Caco-2 (cell line): ENCODE measurements at regions not wholly inside any gene's neighbourhood (a gene's known extent, or its start where the extent isn't known, plus 50 kb on each side); places are given as distances from the start of the nearest gene placed in this dataset.

Source experiments
- BruUV-seq: library from RNA; stranded (reverse); fragments of 400-500 nt; replicated peaks from 2 replicates; lab custom pipeline; 2021; lab: Mats Ljungman, UMichigan
- CTCF ChIA-PET: fragments of 300-600 bp; sonication (Branson Sonifier 250); formaldehyde crosslinking; loops from one replicate; lab custom pipeline; 2022; ENCODE audit warnings: antibody characterized with exemption; lab: Charles Lee
- POLR2A ChIA-PET: fragments of 300-600 bp; sonication (Branson Sonifier 250); formaldehyde crosslinking; loops from one replicate; lab custom pipeline; 2022; ENCODE audit warnings: antibody characterized with exemption; lab: Charles Lee
- DNase-seq, 2 experiments: peaks; one replicate each; pipeline versions ENCODE4 v3.0.0 to v3.0.0-alpha.2; 2020 to 2022
- H3K27me3 ChIP-seq: replicated peaks from 2 replicates; pipeline ENCODE4 v1.6.0; 2011; ENCODE audit warnings: low read length; ENCODE audit not compliant: control insufficient read depth, insufficient read depth
- H3K36me3 ChIP-seq: 2 replicates; pipeline ENCODE4 v1.5.1; 2011; ENCODE audit warnings: low read length; ENCODE audit not compliant: control insufficient read depth, insufficient read depth
- H3K4me1 ChIP-seq: fragments of 250-450 bp; sonication (Bioruptor Pico); 2 replicates; pipeline ENCODE4 v1.5.1; 2020; ENCODE audit warnings: mild to moderate bottlenecking
- H3K4me3 ChIP-seq: 2 replicates; pipeline ENCODE4 v1.5.1; 2011; ENCODE audit warnings: low read depth, mild to moderate bottlenecking, control low read depth, low read length
- H3K9me3 ChIP-seq: fragments of 250-450 bp; sonication (Bioruptor Pico); 2 replicates; pipeline ENCODE4 v1.5.1; 2020; ENCODE audit warnings: mild to moderate bottlenecking, moderate library complexity
- H3K27ac Mint-ChIP-seq: one replicate; pipeline ENCODE4 v1.8.0; 2022; ENCODE audit warnings: mixed read lengths; ENCODE audit not compliant: unreplicated experiment
- H3K27me3 Mint-ChIP-seq: one replicate; pipeline ENCODE4 v1.8.0; 2022; ENCODE audit warnings: mixed read lengths; ENCODE audit not compliant: insufficient read depth, unreplicated experiment
- H3K36me3 Mint-ChIP-seq: one replicate; pipeline ENCODE4 v1.8.0; 2022; ENCODE audit warnings: mild to moderate bottlenecking, mixed read lengths; ENCODE audit not compliant: insufficient read depth, unreplicated experiment
- H3K4me1 Mint-ChIP-seq: one replicate; pipeline ENCODE4 v1.8.0; 2022; ENCODE audit warnings: low read depth, mixed read lengths; ENCODE audit not compliant: unreplicated experiment
- H3K4me3 Mint-ChIP-seq: one replicate; pipeline ENCODE4 v1.8.0; 2022; ENCODE audit warnings: mild to moderate bottlenecking, moderate library complexity, mixed read lengths; ENCODE audit not compliant: unreplicated experiment
- H3K9me3 Mint-ChIP-seq: one replicate; pipeline ENCODE4 v1.8.0; 2022; ENCODE audit warnings: mixed read lengths; ENCODE audit not compliant: unreplicated experiment
- intact Hi-C: fragments of 100-400 bp; cut with micrococcal nuclease; formaldehyde crosslinking; loops from one replicate; pipeline ENCODE4 v1.10.0; 2022; ENCODE audit not compliant: unreplicated experiment
- TF ChIP-seq, protein P1 (sequence below), 2 experiments: fragments of 200-600 bp in 1 of 2; IDR thresholded peaks; 1 replicate in 1 of 2; 2 replicates in 1 of 2; pipeline versions ENCODE4 v1.5.1 to v1.8.0; 2011 to 2022; ENCODE audit warnings: antibody characterized with exemption in 1 of 2, control low read depth in 1 of 2, inconsistent platforms in 1 of 2, low read depth in 1 of 2, low read length in 1 of 2, mild to moderate bottlenecking in 1 of 2, moderate library complexity in 1 of 2; ENCODE audit not compliant: insufficient read depth in 1 of 2, severe bottlenecking in 1 of 2, unreplicated experiment in 1 of 2

GRCh38 chrX:45788941-45789348 is 588.3 kb upstream of the DIPK2B start:
- no peaks in the 10 kb centered on the region for H3K4me1 ChIP-seq
- DNase-seq = no peak
- ChIA-PET CTCF (no interaction called here), POLR2A (no interaction called here)
- Mint-ChIP-seq H3K36me3 (peaks cover 27% of the 10 kb centered on the region), H3K27ac (peak overlapping the region; percentile 76), H3K27me3 (no peaks in the 10 kb centered on the region), H3K4me3 (no peak overlapping the region), H3K4me1 (no peaks in the 10 kb centered on the region), H3K9me3 (no peaks in the 10 kb centered on the region)
- intact Hi-C loops = loop anchor here (10.0 kb wide), 1 partner anchor 274 kb away; no protein-coding TSS in a partner anchor
- H3K9me3 ChIP-seq = no peaks in the 10 kb centered on the region
- BruUV-seq = no TSS peak
- H3K4me3 ChIP-seq = no peak overlapping the region
- TF ChIP-seq, protein P1, sequence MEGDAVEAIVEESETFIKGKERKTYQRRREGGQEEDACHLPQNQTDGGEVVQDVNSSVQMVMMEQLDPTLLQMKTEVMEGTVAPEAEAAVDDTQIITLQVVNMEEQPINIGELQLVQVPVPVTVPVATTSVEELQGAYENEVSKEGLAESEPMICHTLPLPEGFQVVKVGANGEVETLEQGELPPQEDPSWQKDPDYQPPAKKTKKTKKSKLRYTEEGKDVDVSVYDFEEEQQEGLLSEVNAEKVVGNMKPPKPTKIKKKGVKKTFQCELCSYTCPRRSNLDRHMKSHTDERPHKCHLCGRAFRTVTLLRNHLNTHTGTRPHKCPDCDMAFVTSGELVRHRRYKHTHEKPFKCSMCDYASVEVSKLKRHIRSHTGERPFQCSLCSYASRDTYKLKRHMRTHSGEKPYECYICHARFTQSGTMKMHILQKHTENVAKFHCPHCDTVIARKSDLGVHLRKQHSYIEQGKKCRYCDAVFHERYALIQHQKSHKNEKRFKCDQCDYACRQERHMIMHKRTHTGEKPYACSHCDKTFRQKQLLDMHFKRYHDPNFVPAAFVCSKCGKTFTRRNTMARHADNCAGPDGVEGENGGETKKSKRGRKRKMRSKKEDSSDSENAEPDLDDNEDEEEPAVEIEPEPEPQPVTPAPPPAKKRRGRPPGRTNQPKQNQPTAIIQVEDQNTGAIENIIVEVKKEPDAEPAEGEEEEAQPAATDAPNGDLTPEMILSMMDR (IDR thresholded peaks at IDR 0.05; ENCODE audit: insufficient read depth in 1 of 2, low read depth in 1 of 2, low read length in 1 of 2, severe bottlenecking in 1 of 2, unreplicated experiment in 1 of 2) = no peak
- H3K36me3 ChIP-seq = no peaks in the 10 kb centered on the region
- no peaks in the 10 kb centered on the region for H3K27me3 ChIP-seq

- H3K4me1 ChIP-seq = no peaks in the 10 kb centered on the region
Measured at GRCh38 chrX:45788315-45788714, 587.6 kb upstream of the DIPK2B start.

GRCh38 chrX:45784590-45784989 is 583.9 kb upstream of the DIPK2B start:
- H3K4me1 ChIP-seq = no peaks in the 10 kb centered on the region
- H3K4me1 Mint-ChIP-seq = no peaks in the 10 kb centered on the region
- H3K4me3 Mint-ChIP-seq = no peak overlapping the region
- no peaks in the 10 kb centered on the region for H3K9me3 ChIP-seq
- no peaks in the 10 kb centered on the region for H3K27me3 ChIP-seq
- no peaks in the 10 kb centered on the region for H3K9me3 Mint-ChIP-seq
- H3K27ac Mint-ChIP-seq = no peak overlapping the region
- no peak for DNase-seq
- H3K36me3 Mint-ChIP-seq = peaks cover 24% of the 10 kb centered on the region
- intact Hi-C loops = loop anchor here (10.0 kb wide), 1 partner anchor 270 kb away; no protein-coding TSS in a partner anchor
- ChIA-PET POLR2A (no interaction called here), CTCF (no interaction called here)
- H3K36me3 ChIP-seq = no peaks in the 10 kb centered on the region
- no TSS peak for BruUV-seq
- no peaks in the 10 kb centered on the region for H3K27me3 Mint-ChIP-seq
- TF ChIP-seq, protein P1 (IDR thresholded peaks at IDR 0.05; ENCODE audit: insufficient read depth in 1 of 2, low read depth in 1 of 2, low read length in 1 of 2, severe bottlenecking in 1 of 2, unreplicated experiment in 1 of 2) = no peak
- H3K4me3 ChIP-seq = no peak overlapping the region

More at GRCh38 chrX:45788315-45788714, 587.6 kb upstream of the DIPK2B start:
- Histone ChIP-seq H3K36me3 (no peaks in the 10 kb centered on the region), H3K27me3 (no peaks in the 10 kb centered on the region), H3K9me3 (no peaks in the 10 kb centered on the region), H3K4me3 (no peak overlapping the region)
- no peak for DNase-seq
- Mint-ChIP-seq H3K4me1 (no peaks in the 10 kb centered on the region), H3K27ac (no peak overlapping the region), H3K27me3 (no peaks in the 10 kb centered on the region), H3K36me3 (peaks cover 27% of the 10 kb centered on the region), H3K4me3 (no peak overlapping the region), H3K9me3 (no peaks in the 10 kb centered on the region)
- BruUV-seq = no TSS peak
- TF ChIP-seq, protein P1 (IDR thresholded peaks at IDR 0.05; ENCODE audit: insufficient read depth in 1 of 2, low read depth in 1 of 2, low read length in 1 of 2, severe bottlenecking in 1 of 2, unreplicated experiment in 1 of 2) = no peak
- intact Hi-C loops = loop anchor here (10.0 kb wide), 1 partner anchor 274 kb away; no protein-coding TSS in a partner anchor
- POLR2A ChIA-PET = no interaction called here
- CTCF ChIA-PET = no interaction called here
